ENCODE measurements at regions not wholly inside any gene's neighbourhood (a gene's known extent, or its start where the extent isn't known, plus 50 kb on each side); places are given as distances from the start of the nearest gene placed in this dataset.

- H3K4me1 Mint-ChIP-seq = peaks cover 5% of the 10 kb centered on the region
- H3K27ac Mint-ChIP-seq = no peak overlapping the region
- no peaks in the 10 kb centered on the region for H3F3A ChIP-seq (ENCODE audit: low read depth)
- DNase-seq (ENCODE audit: low spot score) = no peak
- no peaks in the 10 kb centered on the region for H4K20me1 ChIP-seq (ENCODE audit: low read depth)
- H3K4me3 ChIP-seq = no peak overlapping the region
- H3K9ac ChIP-seq = no peak overlapping the region
- H3K36me3 ChIP-seq = no peaks in the 10 kb centered on the region
- peaks cover 7% of the 10 kb centered on the region for H3K9me3 ChIP-seq (ENCODE audit: low read depth)
- H3K27ac ChIP-seq = no peak overlapping the region
- H3K27me3 ChIP-seq = no peaks in the 10 kb centered on the region
- no peak overlapping the region for H3K4me3 Mint-ChIP-seq
- peaks cover 17% of the 10 kb centered on the region for H3K9me3 Mint-ChIP-seq
- peaks cover 4% of the 10 kb centered on the region for H3K27me3 Mint-ChIP-seq (ENCODE audit: insufficient read depth, low read depth)
- TF ChIP-seq CTCF (IDR thresholded peaks at IDR 0.05) (no peak), EZH2phosphoT487 (IDR thresholded peaks at IDR 0.05) (no peak), EZH2 (IDR thresholded peaks at IDR 0.05) (no peak)
- no peaks in the 10 kb centered on the region for H3K36me3 Mint-ChIP-seq
- no peak overlapping the region for H3K4me2 ChIP-seq
- no peaks in the 10 kb centered on the region for H3K79me2 ChIP-seq (ENCODE audit: low read depth)
- H2AFZ ChIP-seq (replicated peaks) = no peak overlapping the region
- H3K4me1 ChIP-seq = no peaks in the 10 kb centered on the region
Observed at GRCh38 chr3:28101705-28102104, 139.7 kb upstream of the CMC1 start.

- Histone ChIP-seq H3K9ac (no peak overlapping the region), H3K4me1 (no peaks in the 10 kb centered on the region), H3K27ac (no peak overlapping the region), H3K79me2 (ENCODE audit: low read depth) (no peaks in the 10 kb centered on the region), H3K4me3 (no peak overlapping the region), H4K20me1 (ENCODE audit: low read depth) (no peaks in the 10 kb centered on the region), H2AFZ (replicated peaks) (no peak overlapping the region), H3K4me2 (no peak overlapping the region), H3F3A (ENCODE audit: low read depth) (no peaks in the 10 kb centered on the region), H3K36me3 (no peaks in the 10 kb centered on the region), H3K9me3 (ENCODE audit: low read depth) (peaks cover 7% of the 10 kb centered on the region), H3K27me3 (no peaks in the 10 kb centered on the region)
- peaks cover 5% of the 10 kb centered on the region for H3K4me1 Mint-ChIP-seq
- no peaks in the 10 kb centered on the region for H3K36me3 Mint-ChIP-seq
- H3K4me3 Mint-ChIP-seq = no peak overlapping the region
- TF ChIP-seq EZH2phosphoT487 (IDR thresholded peaks at IDR 0.05) = no peak
- no peak for TF ChIP-seq EZH2 (IDR thresholded peaks at IDR 0.05)
- no peak for TF ChIP-seq CTCF (IDR thresholded peaks at IDR 0.05)
- H3K9me3 Mint-ChIP-seq = peaks cover 15% of the 10 kb centered on the region
- no peak overlapping the region for H3K27ac Mint-ChIP-seq
- peaks cover 4% of the 10 kb centered on the region for H3K27me3 Mint-ChIP-seq (ENCODE audit: insufficient read depth, low read depth)
- no peak for DNase-seq (ENCODE audit: low spot score)
Observed at GRCh38 chr3:28103861-28104260, 137.6 kb upstream of the CMC1 start.

GRCh38 chr3:28104896-28105534 lies 136.4 kb upstream of the CMC1 start:
- Mint-ChIP-seq H3K27me3 (ENCODE audit: insufficient read depth, low read depth) (peaks cover 2% of the 10 kb centered on the region), H3K4me1 (peaks cover 5% of the 10 kb centered on the region), H3K4me3 (no peak overlapping the region), H3K27ac (no peak overlapping the region), H3K9me3 (peaks cover 4% of the 10 kb centered on the region), H3K36me3 (no peaks in the 10 kb centered on the region)
- no peak overlapping the region for H3K27ac ChIP-seq
- no peak overlapping the region for H3K4me2 ChIP-seq
- no peak for DNase-seq (ENCODE audit: low spot score)
- no peaks in the 10 kb centered on the region for H3K27me3 ChIP-seq
- H3K4me3 ChIP-seq = no peak overlapping the region
- H3K4me1 ChIP-seq = no peaks in the 10 kb centered on the region
- no peaks in the 10 kb centered on the region for H3K79me2 ChIP-seq (ENCODE audit: low read depth)
- no peaks in the 10 kb centered on the region for H3K36me3 ChIP-seq
- TF ChIP-seq EZH2 (IDR thresholded peaks at IDR 0.05) = no peak
- TF ChIP-seq EZH2phosphoT487 (IDR thresholded peaks at IDR 0.05) = no peak
- no peak for TF ChIP-seq CTCF (IDR thresholded peaks at IDR 0.05)
- H3K9me3 ChIP-seq (ENCODE audit: low read depth) = no peaks in the 10 kb centered on the region
- H4K20me1 ChIP-seq (ENCODE audit: low read depth) = no peaks in the 10 kb centered on the region
- H3F3A ChIP-seq (ENCODE audit: low read depth) = no peaks in the 10 kb centered on the region
- no peak overlapping the region for H3K9ac ChIP-seq
- H2AFZ ChIP-seq (replicated peaks) = no peak overlapping the region
